ENCODE measurements at regions not wholly inside any gene's neighbourhood (a gene's known extent, or its start where the extent isn't known, plus 50 kb on each side); places are given as distances from the start of the nearest gene placed in this dataset.

DNA sequence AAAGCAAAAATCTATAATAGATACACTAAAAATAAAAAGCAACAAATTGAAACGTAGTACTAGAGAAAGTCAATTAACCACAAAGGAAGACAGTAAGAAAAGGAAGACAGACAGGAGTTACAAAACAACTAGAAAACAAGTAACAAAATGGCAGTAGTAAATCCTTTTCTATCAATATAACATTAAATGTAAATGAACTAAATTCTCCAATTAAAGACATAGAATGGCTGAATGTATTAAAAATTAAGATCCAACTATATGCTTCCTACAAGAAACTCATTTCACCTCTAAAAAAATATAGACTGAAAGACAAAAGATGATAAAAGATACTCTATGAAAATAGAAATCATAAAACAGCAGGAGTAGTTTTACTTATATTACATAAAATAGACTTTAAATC lies 79.1 kb downstream of the CTH start:
- Histone ChIP-seq H3K9ac (no peak overlapping the region), H3K9me3 (ENCODE audit: low read depth) (no peaks in the 10 kb centered on the region), H3K79me2 (ENCODE audit: low read depth) (no peaks in the 10 kb centered on the region), H3K4me1 (no peaks in the 10 kb centered on the region), H3K27ac (no peak overlapping the region), H4K20me1 (ENCODE audit: low read depth) (no peaks in the 10 kb centered on the region), H3K27me3 (no peaks in the 10 kb centered on the region), H3K36me3 (no peaks in the 10 kb centered on the region), H2AFZ (replicated peaks) (no peak overlapping the region), H3K4me2 (no peak overlapping the region), H3K4me3 (no peak overlapping the region), H3F3A (ENCODE audit: low read depth) (no peaks in the 10 kb centered on the region)
- no peak for DNase-seq (ENCODE audit: low spot score)
- Mint-ChIP-seq H3K9me3 (no peaks in the 10 kb centered on the region), H3K36me3 (no peaks in the 10 kb centered on the region), H3K4me3 (no peak overlapping the region), H3K27ac (no peak overlapping the region), H3K4me1 (no peaks in the 10 kb centered on the region), H3K27me3 (ENCODE audit: insufficient read depth, low read depth) (peaks cover 2% of the 10 kb centered on the region)
- TF ChIP-seq, protein P1, sequence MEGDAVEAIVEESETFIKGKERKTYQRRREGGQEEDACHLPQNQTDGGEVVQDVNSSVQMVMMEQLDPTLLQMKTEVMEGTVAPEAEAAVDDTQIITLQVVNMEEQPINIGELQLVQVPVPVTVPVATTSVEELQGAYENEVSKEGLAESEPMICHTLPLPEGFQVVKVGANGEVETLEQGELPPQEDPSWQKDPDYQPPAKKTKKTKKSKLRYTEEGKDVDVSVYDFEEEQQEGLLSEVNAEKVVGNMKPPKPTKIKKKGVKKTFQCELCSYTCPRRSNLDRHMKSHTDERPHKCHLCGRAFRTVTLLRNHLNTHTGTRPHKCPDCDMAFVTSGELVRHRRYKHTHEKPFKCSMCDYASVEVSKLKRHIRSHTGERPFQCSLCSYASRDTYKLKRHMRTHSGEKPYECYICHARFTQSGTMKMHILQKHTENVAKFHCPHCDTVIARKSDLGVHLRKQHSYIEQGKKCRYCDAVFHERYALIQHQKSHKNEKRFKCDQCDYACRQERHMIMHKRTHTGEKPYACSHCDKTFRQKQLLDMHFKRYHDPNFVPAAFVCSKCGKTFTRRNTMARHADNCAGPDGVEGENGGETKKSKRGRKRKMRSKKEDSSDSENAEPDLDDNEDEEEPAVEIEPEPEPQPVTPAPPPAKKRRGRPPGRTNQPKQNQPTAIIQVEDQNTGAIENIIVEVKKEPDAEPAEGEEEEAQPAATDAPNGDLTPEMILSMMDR (IDR thresholded peaks at IDR 0.05): no peak
- TF ChIP-seq EZH2phosphoT487 (IDR thresholded peaks at IDR 0.05): no peak
- no peak for TF ChIP-seq EZH2 (IDR thresholded peaks at IDR 0.05)

DNA sequence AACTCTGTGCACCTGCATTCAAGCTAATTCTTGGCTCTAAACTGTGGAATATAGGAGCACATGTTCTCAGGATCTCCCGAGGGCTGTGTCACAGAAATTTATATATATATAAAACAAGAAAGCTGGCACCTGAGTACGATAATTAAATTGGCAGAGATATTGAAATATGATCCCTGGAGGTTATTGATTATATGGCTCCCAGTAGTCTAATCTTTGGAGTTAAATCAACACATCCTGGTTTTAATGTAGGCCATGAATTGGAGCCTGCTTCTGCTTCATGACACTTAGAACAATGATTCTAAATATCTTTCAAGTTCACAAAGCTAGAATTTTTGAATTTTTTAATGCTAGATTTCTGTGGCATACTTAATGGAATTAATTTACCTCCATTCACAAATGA lies 84.3 kb downstream of the CTH start:
- H3K4me1 Mint-ChIP-seq: no peaks in the 10 kb centered on the region
- H3K79me2 ChIP-seq (ENCODE audit: low read depth): no peaks in the 10 kb centered on the region
- H3K4me3 ChIP-seq: no peak overlapping the region
- H3K9me3 Mint-ChIP-seq: no peaks in the 10 kb centered on the region
- no peak overlapping the region for H3K9ac ChIP-seq
- H3K27ac Mint-ChIP-seq: no peak overlapping the region
- H3K4me2 ChIP-seq: no peak overlapping the region
- no peaks in the 10 kb centered on the region for H3K36me3 Mint-ChIP-seq
- no peak overlapping the region for H2AFZ ChIP-seq (replicated peaks)
- H3K4me3 Mint-ChIP-seq: no peak overlapping the region
- H4K20me1 ChIP-seq (ENCODE audit: low read depth): no peaks in the 10 kb centered on the region
- H3K27me3 ChIP-seq: no peaks in the 10 kb centered on the region
- no peaks in the 10 kb centered on the region for H3F3A ChIP-seq (ENCODE audit: low read depth)
- no peaks in the 10 kb centered on the region for H3K4me1 ChIP-seq
- no peak overlapping the region for H3K27ac ChIP-seq
- no peaks in the 10 kb centered on the region for H3K36me3 ChIP-seq
- H3K9me3 ChIP-seq (ENCODE audit: low read depth): no peaks in the 10 kb centered on the region
- no peak for DNase-seq (ENCODE audit: low spot score)
- no peaks in the 10 kb centered on the region for H3K27me3 Mint-ChIP-seq (ENCODE audit: insufficient read depth, low read depth)
- TF ChIP-seq EZH2phosphoT487 (IDR thresholded peaks at IDR 0.05) (no peak), EZH2 (IDR thresholded peaks at IDR 0.05) (no peak)
- TF ChIP-seq, protein P1 (IDR thresholded peaks at IDR 0.05): no peak

DNA sequence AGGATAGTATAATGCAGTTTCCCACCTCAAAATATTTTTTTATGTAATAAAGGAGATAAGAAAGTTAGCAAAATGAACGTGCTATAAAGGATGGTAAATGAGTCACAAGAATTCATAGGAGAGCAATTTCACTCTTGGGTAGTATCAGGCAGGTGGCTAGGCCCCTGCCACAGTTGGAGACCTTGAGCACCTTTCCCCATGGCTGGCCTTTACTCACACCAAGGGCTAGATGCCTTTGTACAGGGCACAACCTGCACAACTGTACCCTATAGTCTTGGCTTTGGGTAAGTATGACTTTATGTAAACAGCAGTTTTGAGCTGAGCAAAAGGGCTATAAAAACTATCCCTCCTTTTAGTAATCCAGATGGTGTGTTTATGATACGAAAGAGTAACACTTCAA lies 85.1 kb downstream of the CTH start:
- TF ChIP-seq, protein P1 (IDR thresholded peaks at IDR 0.05): no peak
- TF ChIP-seq EZH2 (IDR thresholded peaks at IDR 0.05) (no peak), EZH2phosphoT487 (IDR thresholded peaks at IDR 0.05) (no peak)
- H4K20me1 ChIP-seq (ENCODE audit: low read depth): no peaks in the 10 kb centered on the region
- Mint-ChIP-seq H3K4me1 (no peaks in the 10 kb centered on the region), H3K27me3 (ENCODE audit: insufficient read depth, low read depth) (no peaks in the 10 kb centered on the region), H3K4me3 (no peak overlapping the region), H3K27ac (no peak overlapping the region), H3K36me3 (no peaks in the 10 kb centered on the region), H3K9me3 (no peaks in the 10 kb centered on the region)
- no peaks in the 10 kb centered on the region for H3F3A ChIP-seq (ENCODE audit: low read depth)
- no peak overlapping the region for H3K9ac ChIP-seq
- no peaks in the 10 kb centered on the region for H3K36me3 ChIP-seq
- H3K9me3 ChIP-seq (ENCODE audit: low read depth): no peaks in the 10 kb centered on the region
- no peaks in the 10 kb centered on the region for H3K4me1 ChIP-seq
- DNase-seq (ENCODE audit: low spot score): no peak
- no peak overlapping the region for H3K4me2 ChIP-seq
- no peak overlapping the region for H3K4me3 ChIP-seq
- no peak overlapping the region for H3K27ac ChIP-seq
- H2AFZ ChIP-seq (replicated peaks): no peak overlapping the region
- H3K79me2 ChIP-seq (ENCODE audit: low read depth): no peaks in the 10 kb centered on the region
- no peaks in the 10 kb centered on the region for H3K27me3 ChIP-seq

DNA sequence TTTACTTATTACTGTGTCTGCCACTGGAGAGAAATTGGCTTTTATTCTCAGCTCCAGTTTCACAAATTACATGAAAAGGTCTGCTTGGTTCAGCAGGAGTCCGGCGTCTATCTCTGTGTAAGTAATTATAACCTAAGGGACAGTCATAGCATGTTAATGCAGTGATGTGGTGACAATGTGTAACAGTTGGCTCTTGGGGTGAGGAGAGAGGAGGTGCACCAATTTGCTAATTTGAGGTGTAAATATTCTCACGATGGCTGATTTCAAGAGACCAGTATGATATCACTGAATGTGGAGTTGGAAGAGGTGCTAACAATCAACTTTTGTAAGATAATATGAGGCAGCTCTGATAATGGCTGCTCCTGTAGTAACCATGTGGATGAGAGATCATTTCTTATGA lies 86.1 kb downstream of the CTH start:
- Histone ChIP-seq H3K27ac (no peak overlapping the region), H3K4me2 (no peak overlapping the region), H3K9ac (no peak overlapping the region), H3K27me3 (no peaks in the 10 kb centered on the region), H3K4me3 (no peak overlapping the region), H4K20me1 (ENCODE audit: low read depth) (no peaks in the 10 kb centered on the region), H3K79me2 (ENCODE audit: low read depth) (no peaks in the 10 kb centered on the region), H3K36me3 (no peaks in the 10 kb centered on the region), H2AFZ (replicated peaks) (peak overlapping the region; percentile 7), H3K9me3 (ENCODE audit: low read depth) (no peaks in the 10 kb centered on the region), H3F3A (ENCODE audit: low read depth) (no peaks in the 10 kb centered on the region), H3K4me1 (no peaks in the 10 kb centered on the region)
- H3K9me3 Mint-ChIP-seq: no peaks in the 10 kb centered on the region
- no peak overlapping the region for H3K4me3 Mint-ChIP-seq
- no peaks in the 10 kb centered on the region for H3K36me3 Mint-ChIP-seq
- DNase-seq (ENCODE audit: low spot score): no peak
- TF ChIP-seq, protein P1 (IDR thresholded peaks at IDR 0.05): no peak
- TF ChIP-seq EZH2phosphoT487 (IDR thresholded peaks at IDR 0.05) (no peak), EZH2 (IDR thresholded peaks at IDR 0.05) (no peak)
- no peak overlapping the region for H3K27ac Mint-ChIP-seq
- no peaks in the 10 kb centered on the region for H3K4me1 Mint-ChIP-seq
- H3K27me3 Mint-ChIP-seq (ENCODE audit: insufficient read depth, low read depth): no peaks in the 10 kb centered on the region
